GM12865 (cell line): ENCODE measurements at regions not wholly inside any gene's neighbourhood (a gene's known extent, or its start where the extent isn't known, plus 50 kb on each side); places are given as distances from the start of the nearest gene placed in this dataset.

ENCODE experiments used
- DNase-seq: peaks from one replicate; pipeline ENCODE4 v3.0.0; 2010; ENCODE audit warnings: low read depth
- H3K4me3 ChIP-seq: 2 replicates; pipeline ENCODE4 v1.5.1; 2011; ENCODE audit warnings: mild to moderate bottlenecking, low read depth, low read length, control low read depth
- TF ChIP-seq, protein P1 (sequence below): IDR thresholded peaks from 2 replicates; pipeline ENCODE4 v1.5.1; 2011; ENCODE audit warnings: low read length, control low read depth, low read depth, inconsistent platforms; ENCODE audit not compliant: insufficient read depth; ENCODE audit errors: missing control alignments

DNA sequence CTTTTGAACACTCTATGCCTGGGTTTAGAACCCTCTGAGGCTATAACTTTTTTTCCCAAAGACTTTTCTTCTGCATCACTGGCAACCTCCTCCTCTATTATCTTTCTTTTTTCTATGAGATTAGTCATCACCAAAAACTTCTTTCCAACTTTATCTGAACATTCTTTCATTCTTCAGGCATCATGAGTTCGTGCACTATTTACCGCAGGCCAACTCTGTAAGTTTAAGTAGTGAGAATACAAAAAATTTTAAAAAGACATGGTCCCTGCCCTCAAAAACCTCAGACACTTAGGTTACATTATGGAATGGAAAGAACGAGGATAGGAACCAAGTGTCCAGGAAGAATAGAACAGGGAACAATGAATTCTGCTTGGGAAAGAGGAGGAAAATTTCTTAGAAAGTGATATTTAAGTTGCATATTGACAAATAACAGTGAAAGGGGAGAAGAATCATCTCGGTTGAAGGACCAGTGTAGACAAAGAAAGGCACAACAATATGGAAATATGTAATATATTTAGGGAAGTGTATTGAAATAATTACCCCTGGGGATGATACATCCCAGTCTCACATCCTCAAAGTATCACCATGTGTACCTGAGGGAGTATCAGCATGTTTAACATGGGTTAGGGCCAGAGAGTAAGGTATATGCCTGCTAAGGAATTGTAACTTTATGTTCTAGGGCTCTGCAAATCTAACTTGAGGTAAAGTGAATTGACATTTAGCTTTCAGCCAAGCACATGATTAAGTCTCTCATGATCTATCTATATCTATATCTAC lies 196.5 kb upstream of the NREP start:
- TF ChIP-seq, protein P1, sequence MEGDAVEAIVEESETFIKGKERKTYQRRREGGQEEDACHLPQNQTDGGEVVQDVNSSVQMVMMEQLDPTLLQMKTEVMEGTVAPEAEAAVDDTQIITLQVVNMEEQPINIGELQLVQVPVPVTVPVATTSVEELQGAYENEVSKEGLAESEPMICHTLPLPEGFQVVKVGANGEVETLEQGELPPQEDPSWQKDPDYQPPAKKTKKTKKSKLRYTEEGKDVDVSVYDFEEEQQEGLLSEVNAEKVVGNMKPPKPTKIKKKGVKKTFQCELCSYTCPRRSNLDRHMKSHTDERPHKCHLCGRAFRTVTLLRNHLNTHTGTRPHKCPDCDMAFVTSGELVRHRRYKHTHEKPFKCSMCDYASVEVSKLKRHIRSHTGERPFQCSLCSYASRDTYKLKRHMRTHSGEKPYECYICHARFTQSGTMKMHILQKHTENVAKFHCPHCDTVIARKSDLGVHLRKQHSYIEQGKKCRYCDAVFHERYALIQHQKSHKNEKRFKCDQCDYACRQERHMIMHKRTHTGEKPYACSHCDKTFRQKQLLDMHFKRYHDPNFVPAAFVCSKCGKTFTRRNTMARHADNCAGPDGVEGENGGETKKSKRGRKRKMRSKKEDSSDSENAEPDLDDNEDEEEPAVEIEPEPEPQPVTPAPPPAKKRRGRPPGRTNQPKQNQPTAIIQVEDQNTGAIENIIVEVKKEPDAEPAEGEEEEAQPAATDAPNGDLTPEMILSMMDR: no peak
- H3K4me3 ChIP-seq: no peak overlapping the region
- no peak for DNase-seq

DNA sequence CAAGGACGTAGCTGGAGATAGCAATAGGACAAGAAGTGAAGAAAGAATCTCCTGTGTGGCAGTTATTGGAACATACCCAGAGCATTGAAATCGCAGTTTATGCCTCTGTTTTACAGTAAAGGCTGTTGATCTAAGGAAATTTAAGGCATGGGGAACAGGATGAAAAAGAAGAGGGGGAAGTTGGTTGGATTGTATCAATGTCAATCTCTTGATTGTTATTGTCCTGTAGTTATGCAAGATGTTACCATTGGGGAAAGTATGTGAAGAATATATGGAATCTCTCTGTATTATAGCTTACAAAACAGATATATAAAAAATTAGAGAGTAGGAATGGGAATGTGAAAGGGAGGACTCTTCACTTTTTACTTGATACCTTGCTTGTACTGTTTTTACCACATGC lies 195.6 kb upstream of the NREP start:
- TF ChIP-seq, protein P1: no peak

DNA sequence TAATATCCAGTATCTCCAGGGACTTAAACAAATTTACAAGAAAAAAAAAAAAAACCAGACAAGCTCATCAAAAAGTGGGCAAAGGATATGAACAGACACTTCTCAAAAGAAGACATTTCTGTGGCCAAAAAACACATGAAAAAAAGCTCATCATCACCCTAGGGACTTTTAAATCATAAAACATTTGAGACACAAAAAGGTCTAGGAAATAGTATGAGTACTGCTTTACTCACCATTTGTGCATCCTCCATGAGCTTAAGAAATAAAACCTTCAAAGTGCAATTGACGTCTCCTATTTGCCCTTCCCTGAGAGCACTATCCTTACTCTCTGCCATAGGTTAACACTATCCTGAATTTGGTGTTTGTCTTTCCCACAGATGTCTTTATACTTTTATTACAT lies 193.7 kb upstream of the NREP start:
- TF ChIP-seq, protein P1: no peak
- H3K4me3 ChIP-seq: no peak overlapping the region
- DNase-seq: no peak

More for the DNA sequence above, 195.6 kb upstream of the NREP start:
- H3K4me3 ChIP-seq: no peak overlapping the region
- no peak for DNase-seq

DNA sequence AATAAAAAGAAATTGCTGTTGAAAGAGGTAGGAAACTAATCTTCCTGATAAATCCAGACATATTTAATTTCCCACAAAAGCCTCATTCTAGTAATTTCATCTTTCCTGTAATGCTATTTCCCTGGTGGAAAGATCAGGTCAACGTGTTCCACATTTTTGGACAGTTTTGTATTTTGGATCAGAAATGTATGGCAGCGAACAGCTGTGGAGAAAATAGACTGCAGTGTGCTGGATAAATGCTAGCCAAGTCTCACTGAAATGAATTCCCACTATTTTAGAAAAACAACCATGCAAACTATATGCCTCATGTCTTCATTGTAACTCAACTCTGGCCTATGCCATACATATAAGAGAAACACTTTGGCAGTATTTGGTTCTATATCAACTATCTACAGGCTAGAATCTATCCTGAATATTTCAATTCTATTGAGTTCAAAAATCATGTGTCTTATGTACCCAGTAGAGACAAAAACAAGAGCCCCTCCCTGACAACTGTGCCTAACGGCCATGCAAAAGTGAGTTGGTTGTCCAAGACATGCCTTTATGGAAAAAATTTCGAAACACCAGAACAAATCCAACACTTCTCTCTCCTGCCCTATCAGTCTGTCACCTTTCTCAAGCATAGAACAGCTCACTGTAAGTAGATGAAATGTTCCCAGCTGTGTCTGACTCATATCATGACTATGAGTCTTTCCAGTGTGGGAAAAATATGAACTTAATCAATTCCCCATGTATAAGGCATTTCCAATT lies 191.3 kb upstream of the NREP start:
- H3K4me3 ChIP-seq: no peak overlapping the region
- TF ChIP-seq, protein P1: no peak
- DNase-seq: no peak

DNA sequence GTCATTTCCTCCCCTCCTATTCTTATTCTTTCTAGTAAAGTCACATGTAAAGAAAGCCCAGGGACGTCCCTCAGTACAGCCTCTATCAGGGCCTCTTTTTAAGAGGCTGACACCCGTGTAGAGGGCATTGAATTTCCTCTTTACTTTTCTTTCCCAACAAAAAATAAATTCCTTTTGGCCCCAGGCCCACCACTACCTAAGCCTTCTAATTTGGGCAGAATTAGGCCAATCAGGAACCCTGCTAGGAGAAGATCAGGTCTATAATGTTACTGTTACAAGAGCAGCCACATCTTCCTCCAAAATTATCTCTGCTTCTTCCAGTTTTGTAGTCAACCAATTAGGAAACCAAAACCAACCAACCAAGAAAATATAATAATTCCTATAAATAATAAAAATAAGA lies 189.6 kb upstream of the NREP start:
- DNase-seq: no peak
- TF ChIP-seq, protein P1: no peak

DNA sequence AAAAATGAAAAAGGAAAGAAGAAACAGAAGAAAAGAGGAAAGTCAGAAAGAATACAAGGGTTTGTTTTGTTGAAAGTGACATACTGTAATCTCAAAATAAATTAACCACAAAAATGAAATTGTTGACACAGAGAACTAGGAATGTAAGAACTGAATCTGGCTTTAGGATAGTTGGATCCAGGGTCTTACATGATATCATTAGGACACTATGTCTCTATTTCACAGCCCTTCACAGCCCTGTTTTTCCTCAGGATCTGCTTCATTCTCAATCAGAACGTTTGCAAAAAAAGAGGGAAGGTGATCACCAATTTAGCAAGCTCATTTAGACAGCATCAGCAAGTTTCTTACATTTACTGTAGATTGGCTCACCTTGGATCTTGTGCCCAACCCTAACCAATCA lies 188.5 kb upstream of the NREP start:
- DNase-seq: no peak
- TF ChIP-seq, protein P1: no peak
- no peak overlapping the region for H3K4me3 ChIP-seq

More for the DNA sequence above, 189.6 kb upstream of the NREP start:
- H3K4me3 ChIP-seq: no peak overlapping the region
